Stimulated activated CD8-positive, alpha-beta memory T cell treated with anti-CD3 and anti-CD28 coated beads, Interleukin-12 subunit alpha, Interleukin-12 subunit beta, amount 100 ng/mL, for 24 hours (primary cell): ENCODE measurements at regions not wholly inside any gene's neighbourhood (a gene's known extent, or its start where the extent isn't known, plus 50 kb on each side); places are given as distances from the start of the nearest gene placed in this dataset.

Source experiments
- DNase-seq: peaks from one replicate; pipeline ENCODE4 v3.0.0-alpha.2; 2020; ENCODE audit errors: extremely low read depth

GRCh38 chr2:5955921-5956320, 263.7 kb downstream of the SOX11 start:
- DNase-seq, result no peak

GRCh38 chr2:5959836-5960820, 267.9 kb downstream of the SOX11 start:
- no peak for DNase-seq

GRCh38 chr2:5967506-5967905, 275.3 kb downstream of the SOX11 start:
- DNase-seq, result no peak

DNA sequence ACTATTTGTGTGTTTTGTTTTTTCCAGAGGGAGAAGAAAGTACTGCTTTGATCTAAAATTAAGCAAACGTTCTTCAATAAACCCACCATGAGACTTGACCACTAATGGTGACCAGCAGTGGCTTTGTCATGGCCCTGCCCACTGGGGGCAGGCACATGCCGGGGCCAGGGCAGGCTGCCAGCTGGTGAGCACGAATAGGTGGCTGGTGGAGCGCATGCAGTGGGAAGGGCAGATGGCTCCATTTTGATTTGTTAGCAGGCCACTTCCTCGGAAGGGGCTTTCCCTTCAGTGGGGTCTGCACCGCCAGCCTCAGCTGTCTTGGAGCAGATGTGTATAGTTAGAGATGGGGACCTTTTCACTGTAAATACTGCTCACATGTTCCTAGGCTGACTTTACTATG, 277.1 kb downstream of the SOX11 start:
- no peak for DNase-seq

DNA sequence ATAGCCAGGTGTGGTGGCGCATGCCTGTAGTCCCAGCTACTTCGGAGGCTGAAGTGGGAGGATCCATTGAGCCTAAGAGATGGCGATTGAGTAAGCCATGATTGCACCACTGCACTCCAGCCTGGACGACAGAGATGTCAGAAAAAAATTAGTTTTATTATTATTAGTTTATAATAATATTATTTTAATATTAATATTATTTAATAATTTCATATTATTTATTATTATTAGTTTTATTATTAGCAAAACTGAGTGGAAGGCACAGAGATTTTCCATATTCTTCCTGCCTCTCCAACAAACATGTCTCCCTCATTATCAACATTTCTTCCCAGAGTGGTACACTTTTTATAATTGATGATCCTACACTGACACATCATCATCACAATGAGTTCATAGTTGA, 278.2 kb downstream of the SOX11 start:
- DNase-seq, result no peak

DNA sequence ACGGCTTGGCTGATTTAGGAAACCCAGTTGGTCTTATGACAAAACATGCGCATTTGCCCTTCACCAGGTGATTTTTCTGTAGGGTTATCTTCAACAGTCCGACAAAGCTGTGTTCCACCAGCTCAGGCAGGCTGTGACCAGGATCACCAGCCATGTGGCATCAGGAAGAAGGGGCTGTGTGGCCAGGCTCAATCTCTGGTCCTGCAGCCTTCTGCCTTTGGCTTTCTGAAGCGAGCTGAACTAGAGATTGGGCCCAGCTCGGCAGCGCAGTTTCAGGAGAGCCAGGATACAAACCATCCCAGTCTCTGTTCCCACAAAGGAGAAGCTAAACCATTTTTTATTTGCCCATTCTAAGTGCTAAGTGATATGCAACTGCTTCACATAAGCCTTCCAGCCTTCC, 282.3 kb downstream of the SOX11 start:
- no peak for DNase-seq

GRCh38 chr2:5975401-5975800, 283.2 kb downstream of the SOX11 start:
- DNase-seq, result no peak

DNA sequence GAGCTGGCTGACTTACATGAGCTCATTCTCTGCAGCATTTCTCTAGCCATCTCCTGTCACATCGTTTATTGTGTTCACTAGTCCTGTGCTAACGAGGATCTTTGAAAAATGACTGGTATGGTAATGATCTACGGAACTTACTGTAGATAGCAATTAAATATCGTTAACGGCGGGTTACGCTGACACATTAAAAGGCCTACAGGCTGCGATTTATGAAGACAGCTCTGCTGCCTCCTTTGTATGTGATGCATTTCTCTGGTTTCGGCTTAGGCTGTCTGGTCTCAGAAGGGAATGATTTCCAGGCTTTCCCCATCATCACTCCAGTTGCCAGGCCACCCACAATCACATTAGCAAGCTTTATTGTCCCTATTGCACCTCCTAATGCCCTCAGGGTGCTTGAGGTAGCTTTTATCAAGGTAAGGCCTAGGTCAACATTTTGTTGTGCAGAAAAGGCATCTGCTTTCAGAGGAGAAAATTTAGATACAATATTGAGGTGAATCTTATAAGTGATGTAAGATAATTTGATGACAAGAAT, 284.4 kb downstream of the SOX11 start:
- no peak for DNase-seq

GRCh38 chr2:5977477-5977876, 285.3 kb downstream of the SOX11 start:
- no peak for DNase-seq

- no peak for DNase-seq
Measured at GRCh38 chr2:5978131-5978751, 286.1 kb downstream of the SOX11 start.

DNA sequence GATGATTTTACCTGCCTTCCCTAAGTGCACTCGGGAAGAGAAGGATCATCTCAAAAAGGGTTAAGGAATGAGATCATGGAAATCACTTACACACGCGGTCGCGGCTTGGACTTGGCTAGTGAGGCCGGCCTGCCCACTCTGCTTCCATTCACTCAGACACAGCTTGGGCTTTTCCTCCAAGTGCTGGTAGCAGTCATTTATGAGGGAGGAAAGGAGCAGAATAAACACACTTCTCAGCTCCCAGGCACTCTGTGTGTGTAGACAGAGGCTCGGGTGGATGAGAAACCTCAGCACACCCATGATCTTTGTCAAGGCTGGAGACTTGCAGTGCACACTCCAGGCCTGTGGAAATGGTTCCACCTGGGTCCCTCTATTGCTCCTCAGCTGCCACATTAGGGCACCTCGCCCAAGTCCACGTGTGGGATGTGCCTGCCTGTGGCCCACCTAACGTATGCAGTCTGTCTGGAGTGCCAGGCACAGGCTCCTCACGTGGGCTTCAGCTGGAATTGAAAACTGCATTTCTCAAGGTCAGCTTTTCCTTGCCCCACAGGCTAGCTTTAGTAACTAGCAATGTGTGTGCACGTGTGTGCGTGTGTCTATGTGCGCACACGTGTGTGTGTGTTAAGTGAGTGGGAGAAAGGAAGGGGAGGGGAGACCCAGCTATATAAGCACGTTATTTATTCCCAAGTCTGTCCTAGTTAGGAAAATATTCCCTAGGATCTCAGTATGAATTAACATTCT, 288.4 kb downstream of the SOX11 start:
- DNase-seq, result no peak

DNA sequence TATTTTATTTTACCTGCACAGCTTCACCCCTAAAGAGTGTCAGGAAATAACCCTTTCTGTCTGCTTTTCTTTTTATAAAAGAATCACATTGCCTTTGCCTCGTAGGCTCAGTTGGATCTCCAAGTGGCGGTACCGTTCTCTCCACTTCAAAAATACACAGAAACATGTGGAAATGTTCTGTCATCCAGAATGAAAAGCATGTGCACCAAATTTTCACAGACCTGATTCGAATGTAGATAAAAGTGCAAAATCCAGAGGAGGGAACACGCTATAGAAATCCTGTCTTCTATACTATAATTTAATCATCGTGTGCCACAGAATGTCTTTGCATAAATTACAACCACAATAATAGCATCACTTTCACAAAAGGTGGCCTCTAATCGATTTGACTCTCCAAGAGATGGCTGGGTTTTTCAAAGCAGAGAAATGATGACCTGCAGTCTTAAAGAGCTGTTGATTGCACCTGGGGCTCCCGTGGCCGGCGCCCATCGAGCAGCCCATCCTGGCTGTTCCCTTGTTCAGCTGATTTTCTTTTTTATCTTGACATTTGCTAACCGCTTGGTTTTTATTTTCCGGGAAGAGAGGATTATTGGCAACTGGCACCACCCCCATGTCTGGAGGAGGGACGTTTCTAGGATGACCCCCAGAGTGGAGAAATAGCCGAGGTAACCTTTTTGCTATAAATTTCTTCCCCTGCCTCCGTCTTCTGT, 290.2 kb downstream of the SOX11 start:
- no peak for DNase-seq

GRCh38 chr2:5982903-5983265, 290.7 kb downstream of the SOX11 start:
- no peak for DNase-seq

DNA sequence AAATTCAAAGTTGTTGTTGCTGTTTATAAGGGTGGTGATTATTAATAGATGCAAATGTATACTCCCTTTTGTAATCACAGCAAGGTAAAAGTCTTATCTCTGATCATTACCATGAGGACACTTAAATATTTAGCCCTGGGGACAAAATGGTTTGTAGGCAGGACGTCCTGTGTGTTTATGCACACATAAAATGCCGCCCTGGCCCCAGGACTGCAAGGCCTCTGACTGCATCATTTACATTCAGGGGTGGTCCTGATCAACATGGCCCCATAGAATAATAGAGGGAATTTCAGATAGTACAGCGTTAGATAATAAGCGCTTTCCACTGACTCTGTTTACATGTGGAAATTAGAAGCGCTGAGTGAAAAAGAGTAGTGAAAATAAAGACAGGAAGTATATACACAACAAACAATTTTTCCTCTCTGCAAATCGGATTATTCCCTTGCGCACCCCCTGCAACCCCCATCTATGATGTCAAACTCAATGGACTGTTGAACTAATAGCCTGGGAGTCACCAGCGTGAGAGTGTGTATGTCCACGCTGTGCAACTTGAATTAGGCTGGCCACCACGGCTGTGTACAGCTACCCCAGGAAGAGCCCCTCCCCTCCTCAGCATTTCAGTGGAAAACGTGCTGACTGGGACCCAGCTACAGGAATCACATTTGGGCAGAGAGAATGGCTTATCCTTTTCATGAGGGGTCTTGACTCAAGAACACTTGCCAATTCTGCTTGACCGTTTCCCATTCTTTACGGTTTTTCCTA, 291.5 kb downstream of the SOX11 start:
- no peak for DNase-seq

GRCh38 chr2:5984273-5984655, 292.1 kb downstream of the SOX11 start:
- no peak for DNase-seq

GRCh38 chr2:5984946-5985345, 292.8 kb downstream of the SOX11 start:
- DNase-seq, result no peak

DNA sequence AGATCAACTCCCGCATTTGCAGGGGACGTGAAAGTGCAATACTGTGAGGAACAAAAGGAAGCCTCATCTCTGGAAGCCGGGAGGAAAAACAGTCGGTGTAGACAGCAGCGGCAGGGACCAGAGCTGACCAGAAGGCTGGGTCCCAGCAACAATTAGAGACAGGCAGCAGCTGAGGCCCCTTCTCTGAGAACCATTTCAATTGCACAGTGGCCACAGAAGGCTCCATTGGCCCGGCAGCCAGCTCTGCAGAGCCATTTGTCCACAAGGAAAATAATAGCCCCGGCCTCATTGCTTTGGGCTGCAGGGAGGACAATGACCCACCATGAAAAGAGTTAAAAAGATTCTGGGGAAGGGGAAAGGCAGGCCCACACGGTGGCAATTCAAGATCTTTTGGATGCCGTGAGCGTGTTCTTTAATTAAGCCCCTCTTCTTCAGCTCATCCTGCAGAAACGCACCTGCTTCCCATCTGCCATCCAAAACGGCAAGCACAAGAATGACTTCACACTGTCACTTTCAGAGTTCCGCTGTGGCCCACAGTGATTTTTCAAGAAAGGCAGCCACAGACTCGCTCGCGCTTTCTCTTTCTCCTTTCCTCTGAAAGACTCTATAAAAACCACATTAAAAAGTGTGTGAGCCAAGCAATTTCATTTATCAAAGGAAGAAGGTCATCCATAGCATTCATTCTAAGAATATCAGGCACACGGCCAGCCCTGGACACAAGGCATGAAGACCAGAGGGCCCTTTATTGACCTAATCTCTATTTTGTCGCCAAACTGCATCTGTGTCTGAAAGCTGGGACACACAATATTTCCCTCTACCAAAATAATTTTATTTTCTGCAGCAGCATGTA, 293.6 kb downstream of the SOX11 start:
- DNase-seq, result no peak

- no peak for DNase-seq
Measured at GRCh38 chr2:5986801-5987787, 294.9 kb downstream of the SOX11 start.

DNA sequence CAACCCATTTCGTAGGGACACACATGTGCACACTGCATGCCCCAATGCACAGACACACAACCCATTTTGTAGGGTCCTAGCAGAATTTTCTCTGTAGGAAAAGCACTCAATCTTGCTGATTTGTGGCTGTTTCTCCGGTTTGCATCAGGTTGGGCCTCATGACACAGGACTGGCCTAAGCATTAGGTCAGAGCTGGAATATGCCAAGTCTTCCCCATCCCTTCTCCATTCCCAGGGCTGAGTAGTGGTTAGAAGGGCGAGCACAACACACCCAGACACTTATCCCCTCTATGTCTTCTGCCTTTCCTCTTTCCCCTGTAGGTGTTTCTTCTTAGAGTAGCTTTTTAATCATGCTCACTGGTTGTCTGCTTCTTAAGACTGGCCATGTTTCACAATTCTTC, 295.9 kb downstream of the SOX11 start:
- DNase-seq, result no peak
